ENCODE measurements at regions not wholly inside any gene's neighbourhood (a gene's known extent, or its start where the extent isn't known, plus 50 kb on each side); places are given as distances from the start of the nearest gene placed in this dataset.

GRCh38 chr16:6211644-6212043, 1114.0 kb upstream of the EEF2KMT start:
- H3K27ac ChIP-seq (ENCODE audit: low read depth, low read length) = no peak overlapping the region
- RAD21 ChIA-PET (ENCODE audit: low non-redundant PET in 1 of 2, low total read pairs in 2 of 2, uncharacterized antibody in 2 of 2, unreplicated experiment in 2 of 2) = no interaction called here
- POLR2A ChIA-PET = no interaction called here

More at GRCh38 chr16:6211644-6212043, 1114.0 kb upstream of the EEF2KMT start:
- no TSS peak for BruUV-seq (replicated peaks)
- Histone ChIP-seq H3K4me3 (replicated peaks in 1 of 2; ENCODE audit: low read depth in 1 of 2, low read length in 2 of 2) (no peak overlapping the region), H3K9me2 (ENCODE audit: insufficient read depth) (no peaks in the 10 kb centered on the region), H3K4me2 (ENCODE audit: low read length) (no peak overlapping the region), H4K20me1 (ENCODE audit: insufficient read depth) (no peaks in the 10 kb centered on the region), H3K79me2 (ENCODE audit: insufficient read depth, low read length) (no peaks in the 10 kb centered on the region), H3K9me3 (ENCODE audit: control insufficient read depth in 1 of 2, insufficient read depth in 1 of 2, low read depth in 1 of 2, low read length in 2 of 2) (no peaks in the 10 kb centered on the region), H3K27me3 (ENCODE audit: insufficient read depth, low read length) (no peaks in the 10 kb centered on the region), H3K36me3 (ENCODE audit: control insufficient read depth in 1 of 2, insufficient read depth in 2 of 2, low read length in 2 of 2) (no peaks in the 10 kb centered on the region), H3K9ac (ENCODE audit: low read length) (no peak overlapping the region), H2AFZ (ENCODE audit: low read depth, low read length, poor library complexity, severe bottlenecking) (no peak overlapping the region), H3K4me1 (ENCODE audit: control insufficient read depth in 1 of 2, insufficient read depth in 2 of 2, low read length in 2 of 2) (no peaks in the 10 kb centered on the region)
- intact Hi-C loops (cut with micrococcal nuclease) = no loop called here
- DNase-seq (ENCODE audit: low read depth, low spot score) (no peak), ATAC-seq (no peak)
- TF ChIP-seq POLR2AphosphoS5 (IDR thresholded peaks at IDR 0.05; ENCODE audit: low read depth, low read length) (no peak), REST (IDR thresholded peaks at IDR 0.05; ENCODE audit: low read depth) (no peak), YY1 (IDR thresholded peaks at IDR 0.05; ENCODE audit: extremely low read depth, insufficient replicate concordance, low read depth, low read length) (no peak), EZH2phosphoT487 (IDR thresholded peaks at IDR 0.05; ENCODE audit: borderline replicate concordance) (no peak), SIN3A (IDR thresholded peaks at IDR 0.05; ENCODE audit: low read depth) (no peak)
- CTCF ChIA-PET = no interaction called here
